ENCODE measurements at regions not wholly inside any gene's neighbourhood (a gene's known extent, or its start where the extent isn't known, plus 50 kb on each side); places are given as distances from the start of the nearest gene placed in this dataset.

DNA sequence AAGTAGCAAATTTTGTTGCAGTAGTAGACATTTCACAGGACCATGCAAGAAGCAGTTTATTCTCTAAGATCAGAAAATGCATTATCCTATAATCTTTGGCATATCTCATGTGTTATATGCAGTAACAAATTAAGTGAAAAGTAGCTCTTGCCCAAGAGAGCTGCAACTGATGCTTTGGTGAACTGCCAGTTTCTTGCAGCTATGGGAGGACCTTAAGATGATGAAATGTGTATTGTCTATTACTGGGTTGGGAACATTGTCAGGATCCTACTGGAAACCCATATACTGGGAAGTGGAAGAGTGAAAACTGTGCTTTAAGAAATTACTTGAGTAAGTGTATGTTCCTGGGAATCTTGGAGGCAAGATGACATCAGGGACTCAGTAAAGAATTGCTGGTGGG is 238.8 kb downstream of the DACT1 start:
- Histone ChIP-seq H2AFZ (no peak overlapping the region), H3K4me1 (replicated peaks; ENCODE audit: insufficient read depth) (no peaks in the 10 kb centered on the region), H3K9me2 (ENCODE audit: insufficient read depth) (peaks cover 5% of the 10 kb centered on the region; the same call in 1 of the 2 replicates), H3K9me3 (ENCODE audit: insufficient read depth, low read depth) (no peaks in the 10 kb centered on the region), H3K4me2 (no peak overlapping the region), H3K4me3 (no peak overlapping the region), H3K36me3 (ENCODE audit: low read depth) (no peaks in the 10 kb centered on the region), H3K79me2 (ENCODE audit: low read depth) (no peaks in the 10 kb centered on the region), H3K27me3 (ENCODE audit: insufficient read depth, low read depth) (no peaks in the 10 kb centered on the region), H4K20me1 (ENCODE audit: insufficient read depth) (no peaks in the 10 kb centered on the region), H3K27ac (no peak overlapping the region), H3F3A (ENCODE audit: insufficient read depth, low read depth) (no peaks in the 10 kb centered on the region)
- intact Hi-C loops (cut with micrococcal nuclease; ENCODE audit: unreplicated experiment), result no loop called here
- TF ChIP-seq, protein P1, sequence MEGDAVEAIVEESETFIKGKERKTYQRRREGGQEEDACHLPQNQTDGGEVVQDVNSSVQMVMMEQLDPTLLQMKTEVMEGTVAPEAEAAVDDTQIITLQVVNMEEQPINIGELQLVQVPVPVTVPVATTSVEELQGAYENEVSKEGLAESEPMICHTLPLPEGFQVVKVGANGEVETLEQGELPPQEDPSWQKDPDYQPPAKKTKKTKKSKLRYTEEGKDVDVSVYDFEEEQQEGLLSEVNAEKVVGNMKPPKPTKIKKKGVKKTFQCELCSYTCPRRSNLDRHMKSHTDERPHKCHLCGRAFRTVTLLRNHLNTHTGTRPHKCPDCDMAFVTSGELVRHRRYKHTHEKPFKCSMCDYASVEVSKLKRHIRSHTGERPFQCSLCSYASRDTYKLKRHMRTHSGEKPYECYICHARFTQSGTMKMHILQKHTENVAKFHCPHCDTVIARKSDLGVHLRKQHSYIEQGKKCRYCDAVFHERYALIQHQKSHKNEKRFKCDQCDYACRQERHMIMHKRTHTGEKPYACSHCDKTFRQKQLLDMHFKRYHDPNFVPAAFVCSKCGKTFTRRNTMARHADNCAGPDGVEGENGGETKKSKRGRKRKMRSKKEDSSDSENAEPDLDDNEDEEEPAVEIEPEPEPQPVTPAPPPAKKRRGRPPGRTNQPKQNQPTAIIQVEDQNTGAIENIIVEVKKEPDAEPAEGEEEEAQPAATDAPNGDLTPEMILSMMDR (conservative IDR thresholded peaks at IDR 0.05), result no peak
- no peak for TF ChIP-seq EZH2 (IDR thresholded peaks at IDR 0.05; ENCODE audit: low read depth)
- no TSS peak for BruUV-seq (replicated peaks)
- ChIA-PET CTCF (no interaction called here), POLR2A (ENCODE audit: unreplicated experiment) (no interaction called here)
- DNase-seq, result no peak

DNA sequence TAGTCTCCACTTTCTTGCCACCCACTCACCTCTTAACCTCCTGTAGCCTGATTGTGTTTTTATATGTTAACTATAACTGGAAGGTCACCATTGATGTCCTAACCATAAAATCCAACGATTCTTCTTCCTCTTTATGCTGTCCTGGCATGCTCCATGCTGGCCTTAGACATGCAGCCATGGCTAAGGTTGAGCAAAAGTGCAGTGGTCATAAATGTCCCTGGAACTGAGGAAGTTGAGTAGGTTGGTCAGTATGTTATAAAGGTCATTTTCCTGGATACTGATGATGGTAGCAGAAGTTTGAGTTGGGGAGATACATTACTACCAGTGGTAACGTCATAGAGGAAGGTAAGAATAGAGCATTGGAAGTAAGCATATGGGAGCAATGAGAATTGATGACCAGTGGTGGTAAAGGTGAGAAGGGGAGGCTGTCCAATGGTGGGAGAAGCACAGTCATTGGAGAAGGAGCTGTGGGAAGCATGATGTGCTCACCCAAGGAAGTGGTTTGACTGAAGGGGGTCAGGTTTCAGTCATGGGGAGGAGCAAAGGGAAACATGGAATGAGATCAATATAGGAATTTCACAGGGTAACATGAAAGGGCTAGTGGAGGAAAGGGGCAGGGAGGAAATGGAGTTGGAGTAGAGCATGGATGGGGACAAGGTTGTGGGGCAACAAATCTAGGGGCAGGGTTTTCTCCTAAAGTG is 240.8 kb downstream of the DACT1 start:
- Histone ChIP-seq H3K4me3 (no peak overlapping the region), H2AFZ (no peak overlapping the region), H3F3A (ENCODE audit: insufficient read depth, low read depth) (no peaks in the 10 kb centered on the region), H3K79me2 (ENCODE audit: low read depth) (no peaks in the 10 kb centered on the region), H3K27ac (no peak overlapping the region), H3K36me3 (ENCODE audit: low read depth) (no peaks in the 10 kb centered on the region), H3K27me3 (ENCODE audit: insufficient read depth, low read depth) (no peaks in the 10 kb centered on the region), H3K9me2 (ENCODE audit: insufficient read depth) (peaks cover 5% of the 10 kb centered on the region; the same call in 1 of the 2 replicates), H3K4me1 (replicated peaks; ENCODE audit: insufficient read depth) (no peaks in the 10 kb centered on the region), H3K9me3 (ENCODE audit: insufficient read depth, low read depth) (no peaks in the 10 kb centered on the region), H3K4me2 (no peak overlapping the region), H4K20me1 (ENCODE audit: insufficient read depth) (no peaks in the 10 kb centered on the region)
- TF ChIP-seq EZH2 (IDR thresholded peaks at IDR 0.05; ENCODE audit: low read depth), result no peak
- TF ChIP-seq, protein P1 (conservative IDR thresholded peaks at IDR 0.05), result no peak
- POLR2A ChIA-PET (ENCODE audit: unreplicated experiment), result no interaction called here
- intact Hi-C loops (cut with micrococcal nuclease; ENCODE audit: unreplicated experiment), result no loop called here
- no TSS peak for BruUV-seq (replicated peaks)
- CTCF ChIA-PET, result no interaction called here
- DNase-seq, result no peak

DNA sequence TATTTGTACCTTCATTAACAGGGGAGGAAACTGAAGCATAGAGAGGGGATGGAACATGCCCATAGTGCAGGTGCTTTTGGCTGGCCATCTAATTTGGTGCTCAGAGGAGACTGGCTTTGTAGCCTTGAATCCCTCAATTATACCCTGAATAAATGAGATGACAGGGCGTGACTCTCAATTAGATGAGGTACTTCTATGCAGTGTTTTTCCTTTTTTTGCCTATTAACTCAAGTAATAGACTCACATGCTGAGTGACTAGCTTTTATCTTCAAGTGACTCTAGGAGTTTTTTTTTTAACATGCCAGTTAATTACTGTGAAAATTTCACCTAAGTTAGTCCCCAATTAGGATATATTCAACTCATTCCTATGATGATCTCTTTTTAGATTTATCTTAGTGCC is 243.7 kb downstream of the DACT1 start:
- Histone ChIP-seq H3F3A (ENCODE audit: insufficient read depth, low read depth) (no peaks in the 10 kb centered on the region), H4K20me1 (ENCODE audit: insufficient read depth) (no peaks in the 10 kb centered on the region), H2AFZ (no peak overlapping the region), H3K9me3 (ENCODE audit: insufficient read depth, low read depth) (no peaks in the 10 kb centered on the region), H3K79me2 (ENCODE audit: low read depth) (no peaks in the 10 kb centered on the region), H3K4me2 (no peak overlapping the region), H3K36me3 (ENCODE audit: low read depth) (no peaks in the 10 kb centered on the region), H3K27ac (no peak overlapping the region), H3K27me3 (ENCODE audit: insufficient read depth, low read depth) (no peaks in the 10 kb centered on the region), H3K4me3 (no peak overlapping the region), H3K4me1 (replicated peaks; ENCODE audit: insufficient read depth) (no peaks in the 10 kb centered on the region), H3K9me2 (ENCODE audit: insufficient read depth) (peaks cover 5% of the 10 kb centered on the region; the same call in 1 of the 2 replicates)
- intact Hi-C loops (cut with micrococcal nuclease; ENCODE audit: unreplicated experiment), result no loop called here
- ChIA-PET POLR2A (ENCODE audit: unreplicated experiment) (no interaction called here), CTCF (no interaction called here)
- no peak for TF ChIP-seq EZH2 (IDR thresholded peaks at IDR 0.05; ENCODE audit: low read depth)
- TF ChIP-seq, protein P1 (conservative IDR thresholded peaks at IDR 0.05), result no peak
- BruUV-seq (replicated peaks), result no TSS peak
- DNase-seq, result no peak
